ENCODE measurements at regions not wholly inside any gene's neighbourhood (a gene's known extent, or its start where the extent isn't known, plus 50 kb on each side); places are given as distances from the start of the nearest gene placed in this dataset.
A peak's percentile ranks its signal among the peaks of the same experiment; 100 is the strongest.

- no peak for TF ChIP-seq CTCF (IDR thresholded peaks at IDR 0.05; ENCODE audit: low read length, missing control alignments)
- no peak overlapping the region for H3K4me3 ChIP-seq (replicated peaks; ENCODE audit: low read depth, low read length)
- DNase-seq (ENCODE audit: low read depth), result no peak
These were observed 228.1 kb upstream of the PHYHIPL start for GRCh38 chr10:58948303-58948702.

GRCh38 chr10:58950618-58951017, 225.8 kb upstream of the PHYHIPL start:
- no peak for TF ChIP-seq CTCF (IDR thresholded peaks at IDR 0.05; ENCODE audit: low read length, missing control alignments)
- no peak overlapping the region for H3K4me3 ChIP-seq (replicated peaks; ENCODE audit: low read depth, low read length)
- no peak for DNase-seq (ENCODE audit: low read depth)

GRCh38 chr10:58951087-58951486, 225.4 kb upstream of the PHYHIPL start:
- no peak for TF ChIP-seq CTCF (IDR thresholded peaks at IDR 0.05; ENCODE audit: low read length, missing control alignments)
- no peak overlapping the region for H3K4me3 ChIP-seq (replicated peaks; ENCODE audit: low read depth, low read length)
- no peak for DNase-seq (ENCODE audit: low read depth)

- H3K4me3 ChIP-seq (replicated peaks; ENCODE audit: low read depth, low read length), result no peak overlapping the region
- DNase-seq (ENCODE audit: low read depth), result peak; percentile 36
- TF ChIP-seq CTCF (IDR thresholded peaks at IDR 0.05; ENCODE audit: low read length, missing control alignments), result no peak
These were observed 224.7 kb upstream of the PHYHIPL start for GRCh38 chr10:58951746-58952145.

GRCh38 chr10:58952162-58952601, 224.3 kb upstream of the PHYHIPL start:
- DNase-seq (ENCODE audit: low read depth), result peak; percentile 26
- H3K4me3 ChIP-seq (replicated peaks; ENCODE audit: low read depth, low read length), result no peak overlapping the region
- no peak for TF ChIP-seq CTCF (IDR thresholded peaks at IDR 0.05; ENCODE audit: low read length, missing control alignments)

GRCh38 chr10:58952747-58953466, 223.5 kb upstream of the PHYHIPL start:
- no peak overlapping the region for H3K4me3 ChIP-seq (replicated peaks; ENCODE audit: low read depth, low read length)
- DNase-seq (ENCODE audit: low read depth), result peak; percentile 69
- TF ChIP-seq CTCF (IDR thresholded peaks at IDR 0.05; ENCODE audit: low read length, missing control alignments), result peak; percentile 85

- no peak for TF ChIP-seq CTCF (IDR thresholded peaks at IDR 0.05; ENCODE audit: low read length, missing control alignments)
- no peak for DNase-seq (ENCODE audit: low read depth)
These were observed 222.3 kb upstream of the PHYHIPL start for GRCh38 chr10:58954178-58954577.

More at GRCh38 chr10:58954178-58954577, 222.3 kb upstream of the PHYHIPL start:
- no peak overlapping the region for H3K4me3 ChIP-seq (replicated peaks; ENCODE audit: low read depth, low read length)

All from fibroblast of pulmonary artery (primary cell).